OCI-LY7 (cell line): ENCODE measurements at regions not wholly inside any gene's neighbourhood (a gene's known extent, or its start where the extent isn't known, plus 50 kb on each side); places are given as distances from the start of the nearest gene placed in this dataset.

Experiments used
- BruUV-seq: library from RNA; stranded (reverse); fragments of 400-500 nt; replicated peaks from 2 replicates; lab custom pipeline; 2021; lab: Mats Ljungman, UMichigan
- CTCF ChIA-PET: fragments of 300-600 bp; sonication (Branson Sonifier 250); formaldehyde crosslinking; loops from one replicate; lab custom pipeline; 2022; ENCODE audit warnings: antibody characterized with exemption; ENCODE audit not compliant: unreplicated experiment; lab: Charles Lee
- POLR2A ChIA-PET: fragments of 300-600 bp; sonication (Branson Sonifier 250); formaldehyde crosslinking; loops from one replicate; lab custom pipeline; 2022; ENCODE audit warnings: antibody characterized with exemption; lab: Charles Lee
- DNase-seq: peaks from one replicate; pipeline ENCODE4 v3.0.0-alpha.2; 2015; ENCODE audit warnings: low spot score
- H2AFZ ChIP-seq: fragments of 200-600 bp; sonication (generic), shearing (Covaris generic); 2 replicates; pipeline ENCODE4 v1.6.1; 2014; ENCODE audit warnings: mild to moderate bottlenecking, antibody characterized with exemption, low read length, moderate library complexity
- H3K27ac ChIP-seq: fragments of 200-600 bp; sonication (generic); 2 replicates; pipeline ENCODE4 v1.5.1; 2014; ENCODE audit warnings: mixed run types, low read depth, mild to moderate bottlenecking, moderate library complexity, low read length, inconsistent platforms; ENCODE audit not compliant: poor library complexity, severe bottlenecking
- H3K36me3 ChIP-seq: fragments of 200-600 bp; sonication (generic); 2 replicates; pipeline ENCODE4 v1.6.1; 2014; ENCODE audit warnings: mild to moderate bottlenecking, antibody characterized with exemption, low read length, moderate library complexity, mixed read lengths; ENCODE audit not compliant: insufficient read depth
- H3K4me1 ChIP-seq: fragments of 200-600 bp; sonication (generic); 2 replicates; pipeline ENCODE4 v1.5.1; 2014; ENCODE audit warnings: mild to moderate bottlenecking, low read length; ENCODE audit not compliant: insufficient read depth, poor library complexity, severe bottlenecking
- H3K4me2 ChIP-seq: fragments of 200-600 bp; sonication (generic); 2 replicates; pipeline ENCODE4 v1.6.1; 2014; ENCODE audit warnings: mild to moderate bottlenecking, low read length
- H3K4me3 ChIP-seq: fragments of 200-600 bp; sonication (generic); 2 replicates; pipeline ENCODE4 v1.5.1; 2014; ENCODE audit warnings: mild to moderate bottlenecking, low read depth, low read length; ENCODE audit not compliant: poor library complexity, severe bottlenecking
- H3K79me2 ChIP-seq: fragments of 200-600 bp; sonication (generic); 2 replicates; pipeline ENCODE4 v1.6.1; 2016; ENCODE audit warnings: low read depth, mild to moderate bottlenecking, low read length, moderate library complexity, mixed read lengths; ENCODE audit not compliant: insufficient read depth
- H3K9me2 ChIP-seq: fragments of 200-600 bp; sonication (generic); 2 replicates; pipeline ENCODE4 v1.6.1; 2016; ENCODE audit warnings: mild to moderate bottlenecking, low read length, mixed read lengths; ENCODE audit not compliant: insufficient read depth
- H3K9me3 ChIP-seq: fragments of 200-600 bp; sonication (generic); 2 replicates; pipeline ENCODE4 v1.6.1; 2014; ENCODE audit warnings: mild to moderate bottlenecking, mixed run types, low read length, mixed read lengths
- H4K20me1 ChIP-seq: fragments of 200-600 bp; sonication (generic); 2 replicates; pipeline ENCODE4 v1.6.1; 2014; ENCODE audit warnings: mild to moderate bottlenecking, antibody characterized with exemption, low read length, moderate library complexity, mixed read lengths; ENCODE audit not compliant: insufficient read depth
- EZH2phosphoT487 ChIP-seq: fragments of 200-600 bp; sonication (generic); IDR thresholded peaks from 2 replicates; pipeline ENCODE4 v1.6.1; 2018; ENCODE audit warnings: low read depth, borderline replicate concordance, mild to moderate bottlenecking, mixed run types, antibody characterized with exemption, low read length, moderate library complexity, mixed read lengths
- intact Hi-C: fragments of 100-400 bp; cut with micrococcal nuclease; formaldehyde crosslinking; loops from one replicate; pipeline ENCODE4 v1.10.0; 2022; ENCODE audit not compliant: unreplicated experiment
- TF ChIP-seq, protein P1 (sequence below): fragments of 200-600 bp; sonication (generic); conservative IDR thresholded peaks from 2 replicates; pipeline ENCODE4 v1.5.1; 2014; ENCODE audit warnings: mild to moderate bottlenecking, antibody characterized with exemption, low read length, moderate library complexity, mixed read lengths

DNA sequence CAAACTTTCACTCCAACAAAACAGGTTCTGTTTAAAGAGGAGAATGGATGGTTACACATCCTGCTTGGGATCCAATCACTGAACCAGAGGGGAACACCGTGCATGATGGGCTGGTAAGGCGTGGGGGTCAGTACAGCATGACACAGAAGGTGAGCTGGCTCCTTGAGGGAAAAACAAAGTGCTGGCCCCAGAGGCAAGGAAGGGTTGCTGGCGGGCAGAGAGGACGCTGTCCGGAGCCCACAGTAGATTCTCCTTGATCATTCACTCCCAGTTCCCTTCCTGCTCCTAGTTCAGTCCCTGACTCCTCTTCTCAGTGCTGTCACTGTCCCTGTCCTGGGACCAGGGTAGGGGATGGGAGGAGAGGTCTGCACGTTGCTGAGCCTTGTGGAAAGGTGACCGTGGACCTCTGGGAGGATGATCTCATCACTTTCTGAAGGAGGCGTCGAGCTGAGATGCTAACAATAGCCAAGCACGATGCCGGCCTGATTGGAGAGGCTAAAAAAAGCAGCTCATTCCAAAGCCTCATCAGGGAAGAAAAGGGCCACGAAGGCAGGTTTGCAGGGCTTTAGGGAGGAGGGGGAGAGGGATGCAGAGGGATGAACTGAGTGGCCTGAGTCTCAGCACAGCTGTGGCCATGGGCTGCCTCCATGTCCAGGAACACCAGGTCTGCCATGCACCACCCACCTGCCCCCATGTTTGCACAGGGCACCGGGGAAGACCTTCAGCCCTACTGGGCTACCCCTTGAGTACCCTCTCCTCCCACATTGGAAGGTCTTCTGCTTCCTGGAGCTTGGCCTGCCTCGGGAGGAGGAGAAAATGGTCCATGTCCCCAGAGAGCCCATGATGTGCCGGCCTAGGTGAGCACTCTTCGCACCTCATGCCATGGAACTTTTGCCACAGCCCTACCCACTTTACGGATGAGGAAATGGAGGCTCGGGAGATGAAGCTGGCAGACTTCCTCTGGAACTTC is 72.7 kb upstream of the RTL6 start:
- no peaks in the 10 kb centered on the region for H3K4me1 ChIP-seq
- H4K20me1 ChIP-seq = no peaks in the 10 kb centered on the region
- DNase-seq = no peak
- H3K79me2 ChIP-seq = no peaks in the 10 kb centered on the region
- H3K9me2 ChIP-seq = no peaks in the 10 kb centered on the region
- ChIA-PET CTCF (interaction anchor here (0.8 kb wide), 1 partner anchor 577 kb away, joined by 4 read pairs; no protein-coding TSS in a partner anchor), POLR2A (no interaction called here)
- H3K9me3 ChIP-seq = no peaks in the 10 kb centered on the region
- intact Hi-C loops = no loop called here
- no peak overlapping the region for H3K27ac ChIP-seq
- H3K36me3 ChIP-seq = no peaks in the 10 kb centered on the region
- no TSS peak for BruUV-seq
- no peak overlapping the region for H3K4me2 ChIP-seq
- no peak overlapping the region for H3K4me3 ChIP-seq
- H2AFZ ChIP-seq = no peak overlapping the region
- TF ChIP-seq EZH2phosphoT487 = no peak
- TF ChIP-seq, protein P1, sequence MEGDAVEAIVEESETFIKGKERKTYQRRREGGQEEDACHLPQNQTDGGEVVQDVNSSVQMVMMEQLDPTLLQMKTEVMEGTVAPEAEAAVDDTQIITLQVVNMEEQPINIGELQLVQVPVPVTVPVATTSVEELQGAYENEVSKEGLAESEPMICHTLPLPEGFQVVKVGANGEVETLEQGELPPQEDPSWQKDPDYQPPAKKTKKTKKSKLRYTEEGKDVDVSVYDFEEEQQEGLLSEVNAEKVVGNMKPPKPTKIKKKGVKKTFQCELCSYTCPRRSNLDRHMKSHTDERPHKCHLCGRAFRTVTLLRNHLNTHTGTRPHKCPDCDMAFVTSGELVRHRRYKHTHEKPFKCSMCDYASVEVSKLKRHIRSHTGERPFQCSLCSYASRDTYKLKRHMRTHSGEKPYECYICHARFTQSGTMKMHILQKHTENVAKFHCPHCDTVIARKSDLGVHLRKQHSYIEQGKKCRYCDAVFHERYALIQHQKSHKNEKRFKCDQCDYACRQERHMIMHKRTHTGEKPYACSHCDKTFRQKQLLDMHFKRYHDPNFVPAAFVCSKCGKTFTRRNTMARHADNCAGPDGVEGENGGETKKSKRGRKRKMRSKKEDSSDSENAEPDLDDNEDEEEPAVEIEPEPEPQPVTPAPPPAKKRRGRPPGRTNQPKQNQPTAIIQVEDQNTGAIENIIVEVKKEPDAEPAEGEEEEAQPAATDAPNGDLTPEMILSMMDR = no peak

DNA sequence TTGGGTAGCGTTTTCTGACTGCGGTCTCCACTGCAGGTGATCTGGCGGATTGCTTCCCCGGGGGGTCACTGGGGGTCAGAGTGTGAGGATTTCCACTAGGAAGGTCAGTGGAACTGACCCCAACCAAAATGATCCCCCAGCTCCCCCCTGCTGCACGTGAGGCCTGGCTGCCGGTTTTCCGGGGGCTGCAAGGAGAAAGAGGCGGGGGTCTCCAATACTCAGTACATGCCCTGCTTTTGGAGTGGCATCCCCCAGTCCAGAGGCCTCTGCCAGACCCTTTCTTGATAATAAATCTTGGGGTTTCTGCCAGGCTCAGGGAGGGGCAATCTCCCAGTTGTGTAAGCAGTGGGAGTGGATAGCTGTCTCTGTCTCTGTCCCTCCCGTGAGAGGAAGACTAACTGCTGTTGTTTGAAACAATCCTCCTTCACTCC is 71.5 kb upstream of the RTL6 start:
- Histone ChIP-seq H3K27ac (no peak overlapping the region), H3K9me3 (no peaks in the 10 kb centered on the region), H2AFZ (no peak overlapping the region), H3K9me2 (no peaks in the 10 kb centered on the region), H3K36me3 (no peaks in the 10 kb centered on the region), H3K4me1 (no peaks in the 10 kb centered on the region), H3K4me2 (no peak overlapping the region), H3K79me2 (no peaks in the 10 kb centered on the region), H3K4me3 (no peak overlapping the region), H4K20me1 (no peaks in the 10 kb centered on the region)
- ChIA-PET POLR2A (no interaction called here), CTCF (no interaction called here)
- TF ChIP-seq, protein P1 = no peak
- no peak for TF ChIP-seq EZH2phosphoT487
- no TSS peak for BruUV-seq
- intact Hi-C loops = loop anchor here (2.0 to 10.0 kb wide), 3 partner anchors 115 to 485 kb away; no protein-coding TSS in a partner anchor
- DNase-seq = no peak
